ENCODE measurements at regions not wholly inside any gene's neighbourhood (a gene's known extent, or its start where the extent isn't known, plus 50 kb on each side); places are given as distances from the start of the nearest gene placed in this dataset.

GRCh38 chr3:35389907-35390306, 249.4 kb upstream of the ARPP21 start:
- intact Hi-C loops (cut with micrococcal nuclease): no loop called here
- H3K4me1 Mint-ChIP-seq (ENCODE audit: low read depth): no peaks in the 10 kb centered on the region
- no peak for DNase-seq (ENCODE audit: low spot score)
- no peaks in the 10 kb centered on the region for H3K36me3 Mint-ChIP-seq (ENCODE audit: low read depth)
- H3K27me3 Mint-ChIP-seq (ENCODE audit: insufficient read depth): no peaks in the 10 kb centered on the region
- no peak overlapping the region for H3K27ac Mint-ChIP-seq
- no peak overlapping the region for H3K4me3 Mint-ChIP-seq
- peaks cover 22% of the 10 kb centered on the region for H3K9me3 Mint-ChIP-seq

- H3K27me3 Mint-ChIP-seq (ENCODE audit: insufficient read depth): no peaks in the 10 kb centered on the region
- no peaks in the 10 kb centered on the region for H3K4me1 Mint-ChIP-seq (ENCODE audit: low read depth)
- no peaks in the 10 kb centered on the region for H3K36me3 Mint-ChIP-seq (ENCODE audit: low read depth)
- intact Hi-C loops (cut with micrococcal nuclease): no loop called here
- no peak overlapping the region for H3K4me3 Mint-ChIP-seq
- peaks cover 22% of the 10 kb centered on the region for H3K9me3 Mint-ChIP-seq
- DNase-seq (ENCODE audit: low spot score): no peak
- no peak overlapping the region for H3K27ac Mint-ChIP-seq
Observed at GRCh38 chr3:35392187-35392586, 247.1 kb upstream of the ARPP21 start.

GRCh38 chr3:35393901-35394799, 245.2 kb upstream of the ARPP21 start:
- Mint-ChIP-seq H3K36me3 (ENCODE audit: low read depth) (no peaks in the 10 kb centered on the region), H3K9me3 (peaks cover 22% of the 10 kb centered on the region), H3K4me1 (ENCODE audit: low read depth) (no peaks in the 10 kb centered on the region), H3K27ac (no peak overlapping the region), H3K27me3 (ENCODE audit: insufficient read depth) (no peaks in the 10 kb centered on the region), H3K4me3 (no peak overlapping the region)
- intact Hi-C loops (cut with micrococcal nuclease): no loop called here
- no peak for DNase-seq (ENCODE audit: low spot score)

DNA sequence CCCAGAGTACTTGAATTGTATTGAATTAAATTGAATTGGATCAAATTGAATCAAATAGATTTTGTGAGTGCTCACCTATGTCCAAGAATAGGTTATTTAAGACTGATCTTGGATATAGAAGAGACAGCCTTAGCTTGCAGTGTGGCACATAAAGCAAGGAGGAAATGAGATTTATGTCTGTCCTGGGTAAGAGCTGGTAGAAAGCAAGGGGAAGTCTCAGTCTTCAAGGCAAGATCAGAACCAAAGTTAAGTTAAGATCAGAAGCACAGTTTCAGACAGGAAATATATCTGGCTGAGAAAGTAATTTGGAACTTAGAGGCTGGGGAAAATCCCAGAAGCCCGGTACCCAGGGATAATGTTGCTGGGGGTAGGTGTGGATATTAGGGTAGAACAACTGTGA, 244.4 kb upstream of the ARPP21 start:
- H3K27me3 Mint-ChIP-seq (ENCODE audit: insufficient read depth): no peaks in the 10 kb centered on the region
- H3K4me1 Mint-ChIP-seq (ENCODE audit: low read depth): no peaks in the 10 kb centered on the region
- no peak overlapping the region for H3K4me3 Mint-ChIP-seq
- DNase-seq (ENCODE audit: low spot score): no peak
- intact Hi-C loops (cut with micrococcal nuclease): no loop called here
- H3K27ac Mint-ChIP-seq: no peak overlapping the region
- no peaks in the 10 kb centered on the region for H3K36me3 Mint-ChIP-seq (ENCODE audit: low read depth)
- H3K9me3 Mint-ChIP-seq: peaks cover 22% of the 10 kb centered on the region

DNA sequence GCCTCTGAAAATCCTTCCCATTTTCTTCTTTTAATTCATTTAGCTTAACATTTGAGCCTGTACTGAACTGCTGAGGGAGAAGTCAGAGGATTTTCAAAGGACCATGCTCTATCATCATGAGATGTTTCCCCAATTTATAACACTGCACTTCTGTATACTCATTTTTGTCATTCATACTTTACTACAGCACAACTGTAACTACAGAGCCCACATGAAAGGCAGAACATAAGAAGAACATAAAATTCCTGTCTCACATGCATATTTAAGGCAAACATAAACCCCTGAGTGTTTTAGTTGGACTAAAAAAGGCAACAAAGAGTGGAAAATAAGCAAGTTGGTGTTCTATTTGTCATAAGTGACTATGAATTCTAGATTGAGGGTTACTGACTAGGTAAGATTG, 237.7 kb upstream of the ARPP21 start:
- no peak for DNase-seq (ENCODE audit: low spot score)
- no peak overlapping the region for H3K27ac Mint-ChIP-seq
- no peaks in the 10 kb centered on the region for H3K9me3 Mint-ChIP-seq
- H3K36me3 Mint-ChIP-seq (ENCODE audit: low read depth): no peaks in the 10 kb centered on the region
- H3K27me3 Mint-ChIP-seq (ENCODE audit: insufficient read depth): no peaks in the 10 kb centered on the region
- intact Hi-C loops (cut with micrococcal nuclease): no loop called here
- no peak overlapping the region for H3K4me3 Mint-ChIP-seq
- no peaks in the 10 kb centered on the region for H3K4me1 Mint-ChIP-seq (ENCODE audit: low read depth)

DNA sequence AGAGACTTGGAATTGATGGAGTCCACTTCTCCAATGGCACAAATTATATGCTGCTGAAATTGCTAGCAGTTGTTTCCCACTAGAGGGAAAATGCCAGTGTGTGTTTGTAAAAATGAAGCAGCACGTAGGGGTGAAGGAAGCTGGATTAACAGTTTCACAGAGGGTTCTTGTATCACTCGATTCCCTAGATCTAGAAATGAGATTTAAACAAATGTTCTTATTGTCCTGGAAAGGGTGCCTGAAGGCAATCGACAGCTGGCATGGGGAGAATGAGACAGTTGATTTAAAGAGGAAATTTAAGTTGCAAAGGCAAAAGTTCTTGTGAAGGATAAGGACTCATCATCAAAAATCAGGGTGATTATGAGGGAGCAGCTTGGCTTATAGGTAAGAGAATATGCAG, 234.8 kb upstream of the ARPP21 start:
- intact Hi-C loops (cut with micrococcal nuclease): no loop called here
- no peaks in the 10 kb centered on the region for H3K9me3 Mint-ChIP-seq
- H3K4me3 Mint-ChIP-seq: no peak overlapping the region
- H3K27ac Mint-ChIP-seq: no peak overlapping the region
- DNase-seq (ENCODE audit: low spot score): no peak
- no peaks in the 10 kb centered on the region for H3K27me3 Mint-ChIP-seq (ENCODE audit: insufficient read depth)
- H3K36me3 Mint-ChIP-seq (ENCODE audit: low read depth): no peaks in the 10 kb centered on the region
- no peaks in the 10 kb centered on the region for H3K4me1 Mint-ChIP-seq (ENCODE audit: low read depth)

GRCh38 chr3:35408882-35409281, 230.4 kb upstream of the ARPP21 start:
- intact Hi-C loops (cut with micrococcal nuclease): no loop called here
- no peak for DNase-seq (ENCODE audit: low spot score)
- H3K27ac Mint-ChIP-seq: no peak overlapping the region
- no peak overlapping the region for H3K4me3 Mint-ChIP-seq
- H3K36me3 Mint-ChIP-seq (ENCODE audit: low read depth): no peaks in the 10 kb centered on the region
- H3K9me3 Mint-ChIP-seq: no peaks in the 10 kb centered on the region
- no peaks in the 10 kb centered on the region for H3K4me1 Mint-ChIP-seq (ENCODE audit: low read depth)
- no peaks in the 10 kb centered on the region for H3K27me3 Mint-ChIP-seq (ENCODE audit: insufficient read depth)

- DNase-seq (ENCODE audit: low spot score): no peak
- no peaks in the 10 kb centered on the region for H3K36me3 Mint-ChIP-seq (ENCODE audit: low read depth)
- H3K4me3 Mint-ChIP-seq: no peak overlapping the region
- no peaks in the 10 kb centered on the region for H3K27me3 Mint-ChIP-seq (ENCODE audit: insufficient read depth)
- H3K9me3 Mint-ChIP-seq: no peaks in the 10 kb centered on the region
- H3K27ac Mint-ChIP-seq: no peak overlapping the region
- H3K4me1 Mint-ChIP-seq (ENCODE audit: low read depth): no peaks in the 10 kb centered on the region
- intact Hi-C loops (cut with micrococcal nuclease): no loop called here
Observed at GRCh38 chr3:35409991-35410390, 229.3 kb upstream of the ARPP21 start.

DNA sequence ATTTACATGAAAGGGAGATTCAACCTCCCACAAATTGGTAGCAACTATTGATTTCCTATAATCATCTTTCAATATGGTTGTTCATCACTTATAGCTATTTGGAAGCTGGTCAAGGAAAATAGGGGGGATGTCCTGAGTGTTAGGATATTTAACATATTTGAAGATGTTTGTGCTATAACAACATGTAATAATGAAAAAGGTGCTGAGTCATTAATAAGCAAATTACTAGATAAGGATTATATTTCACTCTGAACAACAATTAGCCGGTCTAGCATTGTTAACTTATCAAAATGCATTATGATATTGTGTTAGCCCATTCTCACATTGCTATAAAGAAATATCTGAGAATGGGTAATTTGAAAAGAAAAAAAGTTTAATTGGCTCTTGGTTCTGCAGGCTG, 225.8 kb upstream of the ARPP21 start:
- Mint-ChIP-seq H3K27ac (no peak overlapping the region), H3K4me3 (no peak overlapping the region), H3K36me3 (ENCODE audit: low read depth) (no peaks in the 10 kb centered on the region), H3K4me1 (ENCODE audit: low read depth) (no peaks in the 10 kb centered on the region), H3K27me3 (ENCODE audit: insufficient read depth) (no peaks in the 10 kb centered on the region), H3K9me3 (no peaks in the 10 kb centered on the region)
- intact Hi-C loops (cut with micrococcal nuclease): no loop called here
- no peak for DNase-seq (ENCODE audit: low spot score)

- intact Hi-C loops (cut with micrococcal nuclease): no loop called here
- DNase-seq (ENCODE audit: low spot score): no peak
- Mint-ChIP-seq H3K9me3 (no peaks in the 10 kb centered on the region), H3K4me3 (no peak overlapping the region), H3K36me3 (ENCODE audit: low read depth) (no peaks in the 10 kb centered on the region), H3K27ac (no peak overlapping the region), H3K27me3 (ENCODE audit: insufficient read depth) (no peaks in the 10 kb centered on the region), H3K4me1 (ENCODE audit: low read depth) (no peaks in the 10 kb centered on the region)
Observed at GRCh38 chr3:35417080-35417479, 222.2 kb upstream of the ARPP21 start.

DNA sequence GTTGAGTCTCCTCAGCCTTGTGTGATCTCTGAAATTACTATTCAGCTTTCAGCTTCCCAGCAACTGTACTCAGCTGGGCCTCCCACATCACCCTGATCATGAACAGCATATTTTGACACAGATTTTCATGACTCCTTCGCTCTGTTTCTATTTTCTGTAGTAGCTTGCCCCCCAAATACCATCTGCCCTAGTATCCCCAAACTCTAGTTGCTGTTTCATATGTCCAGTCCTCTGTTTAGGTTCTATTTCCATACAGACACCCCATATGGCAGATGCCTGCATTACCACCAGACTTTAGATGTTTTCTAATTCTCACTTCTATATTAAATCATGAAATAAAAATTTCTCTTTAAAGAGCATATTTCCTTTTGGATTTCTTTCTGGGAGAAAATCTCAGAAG, 217.2 kb upstream of the ARPP21 start:
- H3K27me3 Mint-ChIP-seq (ENCODE audit: insufficient read depth): no peaks in the 10 kb centered on the region
- no peaks in the 10 kb centered on the region for H3K36me3 Mint-ChIP-seq (ENCODE audit: low read depth)
- H3K27ac Mint-ChIP-seq: no peak overlapping the region
- no peak for DNase-seq (ENCODE audit: low spot score)
- intact Hi-C loops (cut with micrococcal nuclease): no loop called here
- H3K4me3 Mint-ChIP-seq: no peak overlapping the region
- H3K4me1 Mint-ChIP-seq (ENCODE audit: low read depth): no peaks in the 10 kb centered on the region
- H3K9me3 Mint-ChIP-seq: no peaks in the 10 kb centered on the region

- intact Hi-C loops (cut with micrococcal nuclease): no loop called here
- Mint-ChIP-seq H3K4me1 (ENCODE audit: low read depth) (no peaks in the 10 kb centered on the region), H3K4me3 (no peak overlapping the region), H3K27ac (no peak overlapping the region), H3K27me3 (ENCODE audit: insufficient read depth) (no peaks in the 10 kb centered on the region), H3K36me3 (ENCODE audit: low read depth) (no peaks in the 10 kb centered on the region), H3K9me3 (no peaks in the 10 kb centered on the region)
- no peak for DNase-seq (ENCODE audit: low spot score)
Observed at GRCh38 chr3:35422836-35423601, 216.3 kb upstream of the ARPP21 start.

GRCh38 chr3:35426366-35426958, 212.9 kb upstream of the ARPP21 start:
- H3K9me3 Mint-ChIP-seq: no peaks in the 10 kb centered on the region
- DNase-seq (ENCODE audit: low spot score): no peak
- H3K27ac Mint-ChIP-seq: no peak overlapping the region
- no peaks in the 10 kb centered on the region for H3K4me1 Mint-ChIP-seq (ENCODE audit: low read depth)
- intact Hi-C loops (cut with micrococcal nuclease): no loop called here
- H3K36me3 Mint-ChIP-seq (ENCODE audit: low read depth): no peaks in the 10 kb centered on the region
- no peaks in the 10 kb centered on the region for H3K27me3 Mint-ChIP-seq (ENCODE audit: insufficient read depth)
- no peak overlapping the region for H3K4me3 Mint-ChIP-seq
